ENCODE measurements at regions not wholly inside any gene's neighbourhood (a gene's known extent, or its start where the extent isn't known, plus 50 kb on each side); places are given as distances from the start of the nearest gene placed in this dataset.

DNA sequence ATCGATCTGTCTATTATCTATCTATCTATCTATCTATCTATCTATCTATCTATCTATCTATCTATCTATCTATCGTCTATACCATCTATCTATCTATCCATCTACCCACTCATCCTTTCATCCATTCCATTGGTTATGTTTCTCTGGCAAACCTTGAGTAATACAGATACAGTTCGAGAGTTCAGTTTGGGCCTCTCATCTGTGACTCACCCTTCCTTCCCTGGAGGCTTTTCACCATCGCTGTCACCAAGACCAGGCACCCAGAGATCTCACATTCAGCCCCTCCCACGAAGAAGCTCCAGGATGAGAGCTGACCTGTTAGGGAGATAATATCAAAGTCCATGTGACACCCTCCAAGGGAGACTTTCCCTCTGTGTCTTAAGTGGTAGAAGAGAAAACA, 164.1 kb upstream of the CELF4 start:
- Mint-ChIP-seq H3K4me3 (no peak overlapping the region), H3K4me1 (no peaks in the 10 kb centered on the region), H3K9me3 (no peaks in the 10 kb centered on the region), H3K27ac (no peak overlapping the region), H3K27me3 (ENCODE audit: insufficient read depth, low read depth, poor library complexity) (peaks cover 2% of the 10 kb centered on the region), H3K36me3 (ENCODE audit: low read depth) (no peaks in the 10 kb centered on the region)
- no peak overlapping the region for H3K4me3 ChIP-seq
- TF ChIP-seq ETS1 (IDR thresholded peaks at IDR 0.05) (no peak), ZNF331 (CRISPR knock-in tag; IDR thresholded peaks at IDR 0.05; ENCODE audit: low read depth) (no peak), EZH2 (IDR thresholded peaks at IDR 0.05; ENCODE audit: low read depth, unreplicated experiment) (no peak), REST (IDR thresholded peaks at IDR 0.05; ENCODE audit: unreplicated experiment) (no peak)
- H3K9me2 ChIP-seq (ENCODE audit: insufficient read depth): no peaks in the 10 kb centered on the region
- no peaks in the 10 kb centered on the region for H3F3A ChIP-seq (replicated peaks; ENCODE audit: low read depth)
- DNase-seq (ENCODE audit: low spot score): no peak
- H4K20me1 ChIP-seq (replicated peaks; ENCODE audit: insufficient read depth): no peaks in the 10 kb centered on the region
- ATAC-seq: no peak
- H3K27ac ChIP-seq (ENCODE audit: low read depth): no peak overlapping the region
- no peaks in the 10 kb centered on the region for H3K4me1 ChIP-seq (ENCODE audit: insufficient read depth)
- no peaks in the 10 kb centered on the region for H3K27me3 ChIP-seq (ENCODE audit: insufficient read depth)
- H3K36me3 ChIP-seq (ENCODE audit: insufficient read depth): no peaks in the 10 kb centered on the region
- no peak overlapping the region for H2AFZ ChIP-seq
- no peaks in the 10 kb centered on the region for H3K79me2 ChIP-seq (replicated peaks; ENCODE audit: insufficient read depth)
- no peak overlapping the region for H3K4me2 ChIP-seq

GRCh38 chr18:37724206-37724605, 158.6 kb upstream of the CELF4 start:
- no peaks in the 10 kb centered on the region for H3K4me1 Mint-ChIP-seq
- Histone ChIP-seq H3F3A (replicated peaks; ENCODE audit: low read depth) (no peaks in the 10 kb centered on the region), H4K20me1 (replicated peaks; ENCODE audit: insufficient read depth) (no peaks in the 10 kb centered on the region), H3K27me3 (ENCODE audit: insufficient read depth) (no peaks in the 10 kb centered on the region), H3K27ac (ENCODE audit: low read depth) (no peak overlapping the region), H3K4me3 (no peak overlapping the region), H3K9me2 (ENCODE audit: insufficient read depth) (no peaks in the 10 kb centered on the region), H2AFZ (no peak overlapping the region), H3K4me1 (ENCODE audit: insufficient read depth) (no peaks in the 10 kb centered on the region), H3K4me2 (no peak overlapping the region), H3K36me3 (ENCODE audit: insufficient read depth) (no peaks in the 10 kb centered on the region), H3K79me2 (replicated peaks; ENCODE audit: insufficient read depth) (no peaks in the 10 kb centered on the region)
- H3K27ac Mint-ChIP-seq: no peak overlapping the region
- no peak for DNase-seq (ENCODE audit: low spot score)
- no peak overlapping the region for H3K4me3 Mint-ChIP-seq
- ATAC-seq: no peak
- H3K36me3 Mint-ChIP-seq (ENCODE audit: low read depth): no peaks in the 10 kb centered on the region
- H3K27me3 Mint-ChIP-seq (ENCODE audit: insufficient read depth, low read depth, poor library complexity): peaks cover 9% of the 10 kb centered on the region
- no peak for TF ChIP-seq ZNF331 (CRISPR knock-in tag; IDR thresholded peaks at IDR 0.05; ENCODE audit: low read depth)
- TF ChIP-seq EZH2 (IDR thresholded peaks at IDR 0.05; ENCODE audit: low read depth, unreplicated experiment): no peak
- H3K9me3 Mint-ChIP-seq: no peaks in the 10 kb centered on the region

All from GM23338 (cell line).